Endothelial cell of umbilical vein (primary cell): ENCODE measurements at regions not wholly inside any gene's neighbourhood (a gene's known extent, or its start where the extent isn't known, plus 50 kb on each side); places are given as distances from the start of the nearest gene placed in this dataset.

Experiments used
- BruUV-seq: library from RNA; stranded (reverse); fragments of 400-500 nt; replicated peaks from 2 replicates; lab custom pipeline; 2021; lab: Mats Ljungman, UMichigan
- CTCF ChIA-PET: fragments of 300-600, 350-600 bp; sonication (Branson Sonifier 250); formaldehyde crosslinking; loops from one replicate; lab custom pipeline; 2021; ENCODE audit warnings: antibody characterized with exemption, inconsistent platforms; lab: Charles Lee
- POLR2A ChIA-PET: fragments of 300-600, 350-600 bp; sonication (Branson Sonifier 250); formaldehyde crosslinking; loops from one replicate; lab custom pipeline; 2021; ENCODE audit warnings: antibody characterized with exemption, inconsistent platforms; lab: Charles Lee
- DNase-seq: peaks from one replicate; pipeline ENCODE4 v3.0.0-alpha.2; 2011; ENCODE audit warnings: low read depth, low spot score
- FAIRE-seq: peaks from 2 replicates; lab custom pipeline; 2011; peaks lifted over from hg19 to GRCh38; lab: Jason Lieb, UNC
- H2AFZ ChIP-seq: 2 replicates; pipeline ENCODE4 v1.6.0; 2012; ENCODE audit warnings: low read depth, low read length, control low read depth, inconsistent platforms
- H3K27ac ChIP-seq: 2 replicates; pipeline ENCODE4 v1.5.1; 2011; ENCODE audit warnings: low read depth, mild to moderate bottlenecking, control low read depth, low read length, moderate library complexity; ENCODE audit not compliant: insufficient read depth
- H3K27me3 ChIP-seq, 2 experiments: 2 replicates each; pipeline versions ENCODE4 v1.6.0 to v1.6.1; 2011; ENCODE audit warnings: low read length in 2 of 2, mixed read lengths in 1 of 2; ENCODE audit not compliant: control insufficient read depth in 2 of 2, insufficient read depth in 2 of 2
- H3K36me3 ChIP-seq, 2 experiments: 2 replicates in 1 of 2; 3 replicates in 1 of 2; pipeline ENCODE4 v1.5.1; 2011; ENCODE audit warnings: low read length in 2 of 2, mild to moderate bottlenecking in 1 of 2, moderate library complexity in 1 of 2; ENCODE audit not compliant: control insufficient read depth in 2 of 2, insufficient read depth in 2 of 2; ENCODE audit errors: extremely low read depth in 1 of 2
- H3K4me1 ChIP-seq: 3 replicates; pipeline ENCODE4 v1.5.1; 2011; ENCODE audit warnings: mild to moderate bottlenecking, low read length; ENCODE audit not compliant: control insufficient read depth, insufficient read depth; ENCODE audit errors: extremely low read depth
- H3K4me2 ChIP-seq: 2 replicates; pipeline ENCODE4 v1.6.1; 2011; ENCODE audit warnings: low read length, control low read depth, mixed read lengths; ENCODE audit not compliant: insufficient read depth
- H3K4me3 ChIP-seq, 3 experiments: fragments of 200-600 bp in 1 of 3; sonication (generic), shearing (Covaris generic) in 1 of 3; replicated peaks in 1 of 3; 2 replicates each; pipeline ENCODE4 v1.5.1; 2011 to 2016; ENCODE audit warnings: control low read depth in 3 of 3, low read length in 3 of 3, mild to moderate bottlenecking in 2 of 3, inconsistent platforms in 1 of 3, low read depth in 1 of 3, moderate library complexity in 1 of 3; ENCODE audit not compliant: insufficient read depth in 1 of 3
- H3K79me2 ChIP-seq: 2 replicates; pipeline ENCODE4 v1.6.0; 2012; ENCODE audit warnings: low read length, inconsistent platforms; ENCODE audit not compliant: control insufficient read depth, insufficient read depth
- H3K9ac ChIP-seq: replicated peaks from 2 replicates; pipeline ENCODE3; 2011; ENCODE audit warnings: low read length, control low read depth; ENCODE audit not compliant: insufficient read depth; ENCODE audit errors: extremely low read depth
- H3K9me1 ChIP-seq: replicated peaks from 3 replicates; pipeline ENCODE4 v1.6.0; 2011; ENCODE audit warnings: mild to moderate bottlenecking, low read length; ENCODE audit not compliant: control insufficient read depth, insufficient read depth; ENCODE audit errors: extremely low read depth
- H3K9me3 ChIP-seq: replicated peaks from 2 replicates; pipeline ENCODE4 v1.5.1; 2012; ENCODE audit warnings: low read length, inconsistent platforms; ENCODE audit not compliant: control insufficient read depth, insufficient read depth
- H4K20me1 ChIP-seq: replicated peaks from 2 replicates; pipeline ENCODE3; 2011; ENCODE audit warnings: mild to moderate bottlenecking, low read length; ENCODE audit not compliant: control insufficient read depth, insufficient read depth; ENCODE audit errors: extremely low read depth
- CTCF ChIP-seq, 2 donors: IDR thresholded peaks; 1 replicate in 1 of 2; 2 replicates in 1 of 2; pipeline ENCODE4 v1.5.1; 2011; ENCODE audit warnings: low read length in 2 of 2, mild to moderate bottlenecking in 2 of 2, moderate library complexity in 2 of 2, control low read depth in 1 of 2, inconsistent platforms in 1 of 2, low read depth in 1 of 2; ENCODE audit not compliant: insufficient read depth in 1 of 2; ENCODE audit errors: extremely low read depth in 1 of 2
- EZH2 ChIP-seq: IDR thresholded peaks from 2 replicates; pipeline ENCODE4 v1.6.1; 2012; ENCODE audit warnings: borderline replicate concordance, low read depth, mild to moderate bottlenecking, moderate library complexity, low read length, inconsistent platforms; ENCODE audit not compliant: severe bottlenecking
- GATA2 ChIP-seq: IDR thresholded peaks from 2 replicates; pipeline ENCODE4 v1.7.0; 2011; ENCODE audit warnings: low read depth, mild to moderate bottlenecking, moderate library complexity, mixed read lengths, low read length; ENCODE audit not compliant: insufficient read length, insufficient read depth
- POLR2AphosphoS5 ChIP-seq: IDR thresholded peaks from 2 replicates; pipeline ENCODE4 v1.6.1; 2012; ENCODE audit warnings: low read depth, mild to moderate bottlenecking, control low read depth, low read length, moderate library complexity; ENCODE audit not compliant: insufficient read depth
- dilution Hi-C: fragments of 300-500 bp; cut with MboI; formaldehyde crosslinking; loops from one replicate; pipeline ENCODE4 v1.15.0; 2019; ENCODE audit warnings: low sequenced_read_pairs; ENCODE audit not compliant: extremely low pct_ligation_motif_present
- intact Hi-C: fragments of 100-400 bp; cut with micrococcal nuclease; formaldehyde crosslinking; loops from one replicate; pipeline ENCODE4 v1.10.0; 2022

- dilution Hi-C loops (no loop called here), intact Hi-C loops (no loop called here)
- Histone ChIP-seq H3K36me3 (no peaks in the 10 kb centered on the region), H3K9me3 (no peaks in the 10 kb centered on the region), H3K27ac (no peak overlapping the region), H3K4me3 (no peak overlapping the region), H2AFZ (no peak overlapping the region), H3K4me1 (no peaks in the 10 kb centered on the region), H3K9ac (no peak overlapping the region), H4K20me1 (no peaks in the 10 kb centered on the region), H3K4me2 (no peak overlapping the region), H3K27me3 (no peaks in the 10 kb centered on the region), H3K9me1 (no peaks in the 10 kb centered on the region), H3K79me2 (no peaks in the 10 kb centered on the region)
- no TSS peak for BruUV-seq
- TF ChIP-seq CTCF (IDR thresholded peaks at IDR 0.05; ENCODE audit: extremely low read depth in 1 of 2, insufficient read depth in 1 of 2, low read depth in 1 of 2, low read length in 2 of 2), result no peak
- DNase-seq (no peak), FAIRE-seq (no peak)
- ChIA-PET POLR2A (no interaction called here), CTCF (interaction anchor here (1.4 kb wide), 1 partner anchor 21 kb away, joined by 4 read pairs; no protein-coding TSS in a partner anchor)
Measured at GRCh38 chr5:57711946-57712345, 229.3 kb upstream of the ACTBL2 start.

- BruUV-seq, result no TSS peak
- H4K20me1 ChIP-seq, result no peaks in the 10 kb centered on the region
- H3K4me1 ChIP-seq, result no peaks in the 10 kb centered on the region
- no peak overlapping the region for H3K9ac ChIP-seq
- H2AFZ ChIP-seq, result no peak overlapping the region
- intact Hi-C loops, result no loop called here
- dilution Hi-C loops, result no loop called here
- H3K4me2 ChIP-seq, result no peak overlapping the region
- no peaks in the 10 kb centered on the region for H3K79me2 ChIP-seq
- no peaks in the 10 kb centered on the region for H3K27me3 ChIP-seq
- POLR2A ChIA-PET, result no interaction called here
- no peaks in the 10 kb centered on the region for H3K9me3 ChIP-seq
- FAIRE-seq (no peak), DNase-seq (no peak)
- no peak overlapping the region for H3K4me3 ChIP-seq
- no peaks in the 10 kb centered on the region for H3K9me1 ChIP-seq
- H3K36me3 ChIP-seq, result no peaks in the 10 kb centered on the region
- TF ChIP-seq EZH2, result no peak
- TF ChIP-seq POLR2AphosphoS5, result no peak
- TF ChIP-seq GATA2, result no peak
- CTCF ChIA-PET, result interaction anchor here (1.4 kb wide), 1 partner anchor 20 kb away, joined by 4 read pairs; no protein-coding TSS in a partner anchor
- H3K27ac ChIP-seq, result no peak overlapping the region
Measured at GRCh38 chr5:57711471-57711870, 228.9 kb upstream of the ACTBL2 start.
